Lower leg skin (tissue), 4 donors: ENCODE measurements at regions not wholly inside any gene's neighbourhood (a gene's known extent, or its start where the extent isn't known, plus 50 kb on each side); places are given as distances from the start of the nearest gene placed in this dataset.

Experiments
- DNase-seq, 2 donors: peaks; one replicate each; pipeline ENCODE4 v3.0.0-alpha.2; 2019; ENCODE audit warnings: low spot score in 2 of 2
- H3K4me3 ChIP-seq: fragments of 200-600 bp; sonication (generic); 2 replicates; pipeline ENCODE4 v1.5.1; 2017; ENCODE audit warnings: mild to moderate bottlenecking, low read depth; ENCODE audit not compliant: poor library complexity, severe bottlenecking
- POLR2A ChIP-seq, 2 donors: fragments of 450-650 bp; IDR thresholded peaks; one replicate each; pipeline ENCODE4 v1.6.1; 2016 to 2017; ENCODE audit warnings: antibody characterized with exemption in 2 of 2, mild to moderate bottlenecking in 1 of 2, moderate library complexity in 1 of 2
- WGBS, 2 donors: methylation state at CpG; one replicate each; pipeline ENCODE4 v1.1.5; 2018; 5-methylcytosine and 5-hydroxymethylcytosine counted together
- intact Hi-C: fragments of 100-400 bp; cut with DNase I; formaldehyde crosslinking; loops from one replicate; pipeline ENCODE4 v1.15.0; 2023; ENCODE audit warnings: low total_unique reads
- TF ChIP-seq, protein P1 (sequence below), 3 donors: fragments of 450-650 bp; IDR thresholded peaks; one replicate each; pipeline ENCODE4 v1.5.1; 2016; ENCODE audit warnings: antibody characterized with exemption in 3 of 3, mild to moderate bottlenecking in 3 of 3, moderate library complexity in 2 of 3

DNA sequence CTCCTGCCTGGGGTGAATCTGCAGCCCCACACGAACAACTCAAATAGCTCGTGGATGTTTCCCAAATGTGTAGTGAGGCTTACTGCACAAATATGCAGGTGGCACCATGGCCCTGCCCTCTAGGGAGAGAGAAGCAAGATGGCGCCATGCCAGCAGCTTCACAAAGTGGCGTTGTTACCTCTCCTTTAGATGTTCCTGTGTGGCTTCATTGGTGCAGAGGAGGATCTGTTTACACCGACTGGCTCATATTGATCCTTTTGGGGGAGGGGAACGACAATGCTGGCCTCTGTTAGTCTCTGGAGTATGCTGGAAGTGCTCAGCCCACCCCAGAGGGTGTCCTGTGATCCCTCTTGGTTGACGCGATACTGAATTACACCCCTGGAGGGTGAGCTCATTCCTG is 99.5 kb upstream of the GATA6 start:
- WGBS, 2 donors = 63 to 77% methylated on average over 8 of the region's 8 CpGs
- H3K4me3 ChIP-seq = no peak overlapping the region
- TF ChIP-seq POLR2A (IDR thresholded peaks at IDR 0.05) = no peak
- TF ChIP-seq, protein P1, sequence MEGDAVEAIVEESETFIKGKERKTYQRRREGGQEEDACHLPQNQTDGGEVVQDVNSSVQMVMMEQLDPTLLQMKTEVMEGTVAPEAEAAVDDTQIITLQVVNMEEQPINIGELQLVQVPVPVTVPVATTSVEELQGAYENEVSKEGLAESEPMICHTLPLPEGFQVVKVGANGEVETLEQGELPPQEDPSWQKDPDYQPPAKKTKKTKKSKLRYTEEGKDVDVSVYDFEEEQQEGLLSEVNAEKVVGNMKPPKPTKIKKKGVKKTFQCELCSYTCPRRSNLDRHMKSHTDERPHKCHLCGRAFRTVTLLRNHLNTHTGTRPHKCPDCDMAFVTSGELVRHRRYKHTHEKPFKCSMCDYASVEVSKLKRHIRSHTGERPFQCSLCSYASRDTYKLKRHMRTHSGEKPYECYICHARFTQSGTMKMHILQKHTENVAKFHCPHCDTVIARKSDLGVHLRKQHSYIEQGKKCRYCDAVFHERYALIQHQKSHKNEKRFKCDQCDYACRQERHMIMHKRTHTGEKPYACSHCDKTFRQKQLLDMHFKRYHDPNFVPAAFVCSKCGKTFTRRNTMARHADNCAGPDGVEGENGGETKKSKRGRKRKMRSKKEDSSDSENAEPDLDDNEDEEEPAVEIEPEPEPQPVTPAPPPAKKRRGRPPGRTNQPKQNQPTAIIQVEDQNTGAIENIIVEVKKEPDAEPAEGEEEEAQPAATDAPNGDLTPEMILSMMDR (IDR thresholded peaks at IDR 0.05) = no peak
- intact Hi-C loops = no loop called here
- DNase-seq = no peak

DNA sequence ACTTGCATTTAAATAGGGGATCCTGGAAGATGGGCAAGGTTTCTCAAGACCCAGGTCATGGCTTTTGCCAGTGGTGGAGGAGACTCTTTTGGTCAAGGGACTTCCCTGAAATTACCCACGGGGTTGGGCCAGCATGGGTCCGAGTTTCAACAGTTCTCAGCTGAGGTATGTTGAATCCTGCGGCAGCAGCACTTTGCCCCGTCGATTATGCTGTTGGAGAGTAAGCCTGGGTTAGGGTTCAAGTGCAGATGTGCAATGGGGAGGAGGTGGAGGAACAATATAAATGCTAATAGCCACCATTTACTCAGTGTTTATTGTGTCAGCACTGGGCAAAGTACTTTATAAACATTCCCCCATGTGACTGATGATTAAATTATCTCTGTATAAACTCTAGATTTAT is 96.0 kb upstream of the GATA6 start:
- no peak for TF ChIP-seq POLR2A (IDR thresholded peaks at IDR 0.05)
- TF ChIP-seq, protein P1 (IDR thresholded peaks at IDR 0.05) = no peak
- 83 to 84% methylated on average over 5 of the region's 5 CpGs for WGBS, 2 donors
- intact Hi-C loops = no loop called here
- no peak overlapping the region for H3K4me3 ChIP-seq
- DNase-seq = no peak

DNA sequence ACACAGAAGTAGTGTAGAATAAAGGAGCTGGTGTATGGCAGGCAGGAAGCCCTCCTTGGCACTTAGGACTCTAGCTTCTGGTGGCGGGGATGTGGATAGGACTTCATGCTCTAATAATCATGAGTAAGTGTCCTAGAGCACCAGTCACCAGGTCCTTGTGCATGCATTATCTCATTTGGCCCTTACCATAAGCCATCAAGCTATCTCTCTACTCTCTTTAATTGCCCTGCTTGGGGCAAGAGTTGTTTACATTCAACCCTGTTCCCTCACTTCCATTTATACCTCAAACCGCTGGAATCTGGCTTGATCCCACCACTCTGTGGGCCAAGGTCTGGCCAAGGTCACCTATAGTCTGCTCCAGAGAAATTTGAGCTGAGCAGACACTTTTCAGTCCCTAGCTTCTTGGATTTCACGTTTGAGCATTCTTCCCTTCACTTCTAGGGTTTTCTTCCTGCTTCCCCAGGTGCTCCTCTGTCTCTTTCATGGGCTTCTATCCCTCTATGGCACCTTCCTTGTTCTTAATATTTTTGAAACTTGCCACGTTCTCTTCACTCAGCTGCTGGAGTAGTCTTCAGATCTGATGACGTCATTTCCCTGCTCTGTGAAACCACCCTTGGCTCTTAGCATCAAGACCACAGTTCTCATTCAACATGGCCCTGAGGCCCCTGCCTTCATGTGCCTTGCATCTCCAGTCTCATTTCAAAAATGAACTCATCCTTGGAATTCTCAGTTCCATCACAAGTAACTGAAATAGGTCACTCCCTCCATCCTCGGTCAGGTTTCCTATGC is 94.9 kb upstream of the GATA6 start:
- WGBS, 2 donors = 71 to 72% methylated on average over 6 of the region's 6 CpGs
- intact Hi-C loops = no loop called here
- no peak overlapping the region for H3K4me3 ChIP-seq
- DNase-seq = no peak
- TF ChIP-seq, protein P1 (IDR thresholded peaks at IDR 0.05) = no peak
- TF ChIP-seq POLR2A (IDR thresholded peaks at IDR 0.05) = no peak

DNA sequence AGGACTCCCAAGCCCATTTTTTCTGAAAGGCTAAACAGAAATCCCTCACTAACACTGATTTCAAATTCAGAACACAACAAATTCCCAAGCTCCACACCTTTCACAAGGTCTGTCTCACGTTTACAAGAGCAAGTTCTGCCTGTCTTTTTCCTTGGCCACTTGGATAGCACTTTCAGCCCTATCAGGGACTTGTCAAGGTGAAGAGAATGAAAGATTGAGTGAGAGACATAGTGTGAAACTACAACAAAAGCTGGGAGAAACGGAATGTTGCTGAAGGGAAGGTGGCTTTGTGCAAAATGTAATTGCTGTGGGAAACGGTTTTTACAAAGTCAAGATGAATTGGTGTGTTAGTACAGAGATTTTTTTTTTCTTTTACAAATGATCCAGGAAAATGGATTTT is 89.4 kb upstream of the GATA6 start:
- 27 to 29% methylated on average over 3 of the region's 3 CpGs for WGBS, 2 donors
- intact Hi-C loops = no loop called here
- no peak overlapping the region for H3K4me3 ChIP-seq
- TF ChIP-seq, protein P1 (IDR thresholded peaks at IDR 0.05) = no peak
- no peak for TF ChIP-seq POLR2A (IDR thresholded peaks at IDR 0.05)
- DNase-seq = no peak

DNA sequence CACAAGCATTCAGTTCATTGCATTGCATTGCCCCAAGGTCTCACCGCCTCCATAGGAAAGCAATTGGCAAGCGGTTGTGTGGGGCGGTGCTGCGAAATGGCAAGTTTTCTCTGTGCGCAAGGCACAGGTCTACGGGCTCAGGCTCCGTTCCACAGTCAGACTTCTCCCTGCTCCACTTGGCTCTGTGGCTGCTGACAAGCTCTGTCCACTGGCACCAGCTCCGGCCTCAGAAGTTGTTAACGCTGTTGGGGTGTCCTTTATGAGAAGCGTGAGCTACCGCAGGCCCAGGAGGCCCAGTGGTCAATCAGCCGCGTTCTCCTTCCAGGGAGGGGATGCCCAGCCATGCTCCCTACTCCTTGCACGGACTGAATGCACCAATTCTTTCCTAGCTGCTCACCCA is 87.0 kb upstream of the GATA6 start:
- 95 to 96% methylated on average over 14 of the region's 14 CpGs for WGBS, 2 donors
- TF ChIP-seq, protein P1 (IDR thresholded peaks at IDR 0.05) = no peak
- no peak for TF ChIP-seq POLR2A (IDR thresholded peaks at IDR 0.05)

DNA sequence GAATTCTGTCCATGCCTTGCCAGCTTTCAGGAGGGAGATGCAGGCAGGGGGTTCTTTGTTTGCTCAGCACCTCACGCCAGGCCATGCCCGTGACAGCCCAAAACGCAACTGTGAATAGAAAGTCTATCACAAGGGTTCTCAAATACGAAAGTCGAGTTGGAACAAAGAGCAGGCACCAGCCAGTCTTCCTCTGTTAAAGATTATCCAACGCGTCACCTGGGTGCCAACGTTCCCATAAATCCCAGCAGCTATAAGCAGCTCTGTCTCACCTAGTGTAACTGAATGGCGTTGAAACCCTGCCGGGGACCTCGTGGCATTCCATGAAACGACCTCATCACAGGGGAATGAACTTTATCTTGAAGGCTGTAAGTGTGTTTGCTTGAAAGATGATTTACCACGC is 84.8 kb upstream of the GATA6 start:
- intact Hi-C loops = no loop called here
- no peak overlapping the region for H3K4me3 ChIP-seq
- 61 to 68% methylated on average over 13 of the region's 13 CpGs for WGBS, 2 donors
- DNase-seq = peak in 1 of 2 donors; percentile 36
- no peak for TF ChIP-seq POLR2A (IDR thresholded peaks at IDR 0.05)
- TF ChIP-seq, protein P1 (IDR thresholded peaks at IDR 0.05) = no peak

More for the DNA sequence above, 87.0 kb upstream of the GATA6 start:
- peak in 1 of 2 donors; percentile 70 for DNase-seq
- intact Hi-C loops = no loop called here
- no peak overlapping the region for H3K4me3 ChIP-seq
